Activated CD4-positive, alpha-beta T cell treated with anti-CD3 and anti-CD28 coated beads for 36 hours (primary cell): ENCODE measurements at regions not wholly inside any gene's neighbourhood (a gene's known extent, or its start where the extent isn't known, plus 50 kb on each side); places are given as distances from the start of the nearest gene placed in this dataset.

Experiments used
- ATAC-seq: fragments of 200-7000 bp; cut with Tn5 transposase; one replicate; pipeline ENCODE4 v1.10.0; 2021; ENCODE audit warnings: mild to moderate bottlenecking, moderate library complexity
- CTCF ChIA-PET: fragments of 350-600 bp; sonication (Branson Sonifier 250); formaldehyde crosslinking; loops from one replicate; lab custom pipeline; 2021; ENCODE audit warnings: antibody characterized with exemption; lab: Charles Lee
- POLR2A ChIA-PET: fragments of 350-600 bp; sonication (Branson Sonifier 250); formaldehyde crosslinking; loops from one replicate; lab custom pipeline; 2021; ENCODE audit warnings: antibody characterized with exemption, inconsistent platforms; lab: Charles Lee
- DNase-seq: peaks from one replicate; pipeline ENCODE4 v3.0.0-alpha.2; 2020
- H3K27ac Mint-ChIP-seq: one replicate; pipeline ENCODE4 v1.8.0; 2021; ENCODE audit warnings: mixed read lengths
- H3K27me3 Mint-ChIP-seq: one replicate; pipeline ENCODE4 v1.8.0; 2021; ENCODE audit warnings: mixed read lengths
- H3K36me3 Mint-ChIP-seq: one replicate; pipeline ENCODE4 v1.8.0; 2021; ENCODE audit warnings: low read depth, mixed read lengths
- H3K4me1 Mint-ChIP-seq: one replicate; pipeline ENCODE4 v1.8.0; 2021; ENCODE audit warnings: mixed read lengths
- H3K4me3 Mint-ChIP-seq: one replicate; pipeline ENCODE4 v1.8.0; 2021; ENCODE audit warnings: mild to moderate bottlenecking, moderate library complexity, mixed read lengths
- H3K9me3 Mint-ChIP-seq: one replicate; pipeline ENCODE4 v1.8.0; 2021; ENCODE audit warnings: low read depth, mixed read lengths
- intact Hi-C, 2 experiments: fragments of 100-400 bp; cut with DNase I in 1 of 2; cut with micrococcal nuclease in 1 of 2; formaldehyde crosslinking; loops; one replicate each; pipeline versions ENCODE4 v1.14.2 to v1.15.1; 2022 to 2024; cut with DNase I, micrococcal nuclease

- CTCF ChIA-PET = interaction anchor here (0.6 to 1.5 kb wide), 3 partner anchors 9 to 85 kb away, joined by 3 to 6 read pairs (median 3); no protein-coding TSS in a partner anchor
- intact Hi-C loops = no loop called here
- DNase-seq = no peak
These were observed 73.3 kb upstream of the CACNA1E start for GRCh38 chr1:181409981-181410380.

DNA sequence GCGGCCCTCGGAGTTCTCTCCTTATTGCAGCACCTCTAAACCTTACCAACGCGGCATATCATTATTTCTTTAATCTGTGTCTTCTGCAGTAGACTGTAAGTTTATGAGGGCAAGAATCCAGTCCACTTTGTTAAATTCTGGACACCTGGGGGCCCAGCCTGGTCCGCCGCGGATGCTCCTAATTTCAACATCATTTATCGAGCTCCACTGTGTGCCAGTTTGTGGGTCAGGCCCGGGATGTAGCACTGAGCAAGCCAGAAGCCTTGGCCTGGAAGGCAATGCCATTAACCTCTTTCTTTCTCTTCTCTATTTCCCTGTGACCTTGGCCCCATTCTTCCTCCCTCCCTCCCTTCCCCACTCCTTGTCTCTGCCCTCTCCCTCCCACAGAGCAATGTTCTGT is 70.6 kb upstream of the CACNA1E start:
- Mint-ChIP-seq H3K27me3 (no peaks in the 10 kb centered on the region), H3K9me3 (no peaks in the 10 kb centered on the region), H3K4me3 (no peak overlapping the region), H3K27ac (no peak overlapping the region), H3K4me1 (peaks cover 4% of the 10 kb centered on the region), H3K36me3 (no peaks in the 10 kb centered on the region)
- DNase-seq (no peak), ATAC-seq (no peak)
- intact Hi-C loops = no loop called here
- ChIA-PET CTCF (interaction anchor here (0.8 kb wide), 1 partner anchor 12 kb away, joined by 3 read pairs; no protein-coding TSS in a partner anchor), POLR2A (no interaction called here)

More at GRCh38 chr1:181409981-181410380, 73.3 kb upstream of the CACNA1E start:
- no peaks in the 10 kb centered on the region for H3K9me3 Mint-ChIP-seq
- POLR2A ChIA-PET = interaction anchor here (1.4 kb wide), 1 partner anchor 17 kb away, joined by 3 read pairs; no protein-coding TSS in a partner anchor
- H3K27me3 Mint-ChIP-seq = no peaks in the 10 kb centered on the region
- no peak for ATAC-seq
- peaks cover 7% of the 10 kb centered on the region for H3K4me1 Mint-ChIP-seq
- no peaks in the 10 kb centered on the region for H3K36me3 Mint-ChIP-seq
- no peak overlapping the region for H3K4me3 Mint-ChIP-seq
- no peak overlapping the region for H3K27ac Mint-ChIP-seq

- CTCF ChIA-PET = interaction anchor here (0.8 kb wide), 1 partner anchor 12 kb away, joined by 3 read pairs; no protein-coding TSS in a partner anchor
These were observed 70.0 kb upstream of the CACNA1E start for GRCh38 chr1:181413195-181413815.

GRCh38 chr1:181413836-181414235 is 69.5 kb upstream of the CACNA1E start:
- H3K4me1 Mint-ChIP-seq = peaks cover 4% of the 10 kb centered on the region
- POLR2A ChIA-PET = interaction anchor here (0.7 kb wide), 1 partner anchor 16 kb away, joined by 3 read pairs; no protein-coding TSS in a partner anchor
- intact Hi-C loops = no loop called here
- DNase-seq (no peak), ATAC-seq (no peak)
- no peaks in the 10 kb centered on the region for H3K36me3 Mint-ChIP-seq
- no peak overlapping the region for H3K4me3 Mint-ChIP-seq
- H3K27me3 Mint-ChIP-seq = no peaks in the 10 kb centered on the region
- H3K9me3 Mint-ChIP-seq = no peaks in the 10 kb centered on the region
- CTCF ChIA-PET = no interaction called here
- H3K27ac Mint-ChIP-seq = no peak overlapping the region

More at GRCh38 chr1:181413195-181413815, 70.0 kb upstream of the CACNA1E start:
- DNase-seq (no peak), ATAC-seq (no peak)
- no peak overlapping the region for H3K4me3 Mint-ChIP-seq
- no peaks in the 10 kb centered on the region for H3K9me3 Mint-ChIP-seq
- no peak overlapping the region for H3K27ac Mint-ChIP-seq
- no peaks in the 10 kb centered on the region for H3K36me3 Mint-ChIP-seq
- peaks cover 4% of the 10 kb centered on the region for H3K4me1 Mint-ChIP-seq
- POLR2A ChIA-PET = interaction anchor here (0.7 kb wide), 1 partner anchor 17 kb away, joined by 3 read pairs; no protein-coding TSS in a partner anchor
- intact Hi-C loops = no loop called here
- no peaks in the 10 kb centered on the region for H3K27me3 Mint-ChIP-seq

- no peak for DNase-seq
- Mint-ChIP-seq H3K36me3 (no peaks in the 10 kb centered on the region), H3K4me1 (peaks cover 4% of the 10 kb centered on the region), H3K4me3 (no peak overlapping the region), H3K27ac (no peak overlapping the region), H3K27me3 (no peaks in the 10 kb centered on the region), H3K9me3 (no peaks in the 10 kb centered on the region)
- peak; percentile 91 for ATAC-seq
- ChIA-PET POLR2A (no interaction called here), CTCF (interaction anchor here (0.6 to 1.4 kb wide), 4 partner anchors 9 to 1892 kb away, joined by 3 to 7 read pairs (median 3); no protein-coding TSS in a partner anchor)
- intact Hi-C loops = no loop called here
These were observed 67.0 kb upstream of the CACNA1E start for GRCh38 chr1:181416268-181416860.

GRCh38 chr1:181417915-181418314 is 65.4 kb upstream of the CACNA1E start:
- H3K4me1 Mint-ChIP-seq = peaks cover 4% of the 10 kb centered on the region

GRCh38 chr1:181423301-181423918 is 59.9 kb upstream of the CACNA1E start:
- POLR2A ChIA-PET = no interaction called here
- H3K36me3 Mint-ChIP-seq = no peaks in the 10 kb centered on the region

More at GRCh38 chr1:181417915-181418314, 65.4 kb upstream of the CACNA1E start:
- Mint-ChIP-seq H3K27me3 (no peaks in the 10 kb centered on the region), H3K4me3 (no peak overlapping the region), H3K27ac (no peak overlapping the region), H3K36me3 (no peaks in the 10 kb centered on the region), H3K9me3 (no peaks in the 10 kb centered on the region)
- intact Hi-C loops = no loop called here
- ATAC-seq = no peak
- POLR2A ChIA-PET = no interaction called here
- CTCF ChIA-PET = no interaction called here
- DNase-seq = no peak

GRCh38 chr1:181424786-181425403 is 58.4 kb upstream of the CACNA1E start:
- ATAC-seq (peak; percentile 63), DNase-seq (peak; percentile 88)
- Mint-ChIP-seq H3K27me3 (peaks cover 28% of the 10 kb centered on the region), H3K9me3 (no peaks in the 10 kb centered on the region), H3K4me1 (peaks cover 12% of the 10 kb centered on the region), H3K4me3 (peak overlapping the region; percentile 43), H3K27ac (peak overlapping the region; percentile 18), H3K36me3 (no peaks in the 10 kb centered on the region)
- CTCF ChIA-PET = interaction anchor here (0.6 to 2.3 kb wide), 28 partner anchors 8 to 646 kb away, joined by 3 to 49 read pairs (median 4); no protein-coding TSS in a partner anchor
- intact Hi-C loops = loop anchor here (1.0 to 10.0 kb wide), 4 partner anchors 100 to 910 kb away; no protein-coding TSS in a partner anchor
- POLR2A ChIA-PET = no interaction called here

More at GRCh38 chr1:181423301-181423918, 59.9 kb upstream of the CACNA1E start:
- no peaks in the 10 kb centered on the region for H3K9me3 Mint-ChIP-seq
- peaks cover 25% of the 10 kb centered on the region for H3K27me3 Mint-ChIP-seq
- H3K4me1 Mint-ChIP-seq = peaks cover 12% of the 10 kb centered on the region
- no peak overlapping the region for H3K4me3 Mint-ChIP-seq
- peak; percentile 75 for ATAC-seq
- CTCF ChIA-PET = interaction anchor here (0.6 to 3.1 kb wide), 17 partner anchors 20 to 1614 kb away, joined by 3 to 28 read pairs (median 3); no protein-coding TSS in a partner anchor
- peak; percentile 71 for DNase-seq
- intact Hi-C loops = loop anchor here (2.0 to 10.0 kb wide), 2 partner anchors 25 to 909 kb away; no protein-coding TSS in a partner anchor
- H3K27ac Mint-ChIP-seq = no peak overlapping the region

- no peak for ATAC-seq
- Mint-ChIP-seq H3K27me3 (peaks cover 28% of the 10 kb centered on the region), H3K36me3 (no peaks in the 10 kb centered on the region), H3K9me3 (no peaks in the 10 kb centered on the region), H3K4me3 (no peak overlapping the region), H3K4me1 (peaks cover 12% of the 10 kb centered on the region), H3K27ac (no peak overlapping the region)
- ChIA-PET POLR2A (no interaction called here), CTCF (interaction anchor here (0.6 to 2.3 kb wide), 28 partner anchors 8 to 647 kb away, joined by 3 to 49 read pairs (median 4); no protein-coding TSS in a partner anchor)
- DNase-seq = no peak
- intact Hi-C loops = loop anchor here (1.0 to 10.0 kb wide), 4 partner anchors 101 to 911 kb away; no protein-coding TSS in a partner anchor
These were observed 57.8 kb upstream of the CACNA1E start for GRCh38 chr1:181425566-181425965.

DNA sequence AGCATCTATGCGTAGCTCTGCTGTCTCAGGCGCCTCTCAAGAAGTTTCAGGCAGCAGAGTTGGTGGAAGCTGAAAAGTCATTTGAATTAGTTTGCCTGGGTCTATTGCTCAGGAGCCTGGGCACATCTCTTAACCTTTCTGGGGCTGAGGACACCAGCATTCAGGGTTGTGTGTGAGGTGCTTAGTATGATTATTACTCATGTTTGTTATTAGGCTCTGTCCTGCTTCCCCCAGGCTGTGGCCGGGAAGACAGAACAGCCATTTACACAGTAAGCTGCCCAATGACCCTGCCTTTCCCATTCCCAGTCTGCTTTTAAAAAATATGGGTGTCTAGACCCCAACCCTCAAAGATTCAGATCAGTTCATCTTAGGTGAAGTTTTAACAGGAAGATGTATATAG is 53.9 kb upstream of the CACNA1E start:
- Mint-ChIP-seq H3K27ac (no peak overlapping the region), H3K9me3 (no peaks in the 10 kb centered on the region), H3K4me1 (peaks cover 8% of the 10 kb centered on the region), H3K4me3 (no peak overlapping the region), H3K27me3 (peaks cover 30% of the 10 kb centered on the region), H3K36me3 (no peaks in the 10 kb centered on the region)
- ATAC-seq (no peak), DNase-seq (no peak)
- POLR2A ChIA-PET = no interaction called here
- intact Hi-C loops = loop anchor here (5.0 to 10.0 kb wide), 2 partner anchors 117 to 915 kb away; no protein-coding TSS in a partner anchor
- CTCF ChIA-PET = interaction anchor here (0.5 to 1.2 kb wide), 5 partner anchors 43 to 916 kb away, joined by 3 to 9 read pairs (median 4); partner anchors contain the start of gene CACNA1E
